ENCODE measurements at regions not wholly inside any gene's neighbourhood (a gene's known extent, or its start where the extent isn't known, plus 50 kb on each side); places are given as distances from the start of the nearest gene placed in this dataset.
"Not testable (repeated sequence)": the region's sequence is repeated elsewhere in the genome, so short reads cannot be mapped to it uniquely, and the experiment has no call there.

GRCh38 chr6:167412506-167412905, 87.6 kb downstream of the TTLL2 start:
- H3K36me3 Mint-ChIP-seq (ENCODE audit: low read depth): no peaks in the 10 kb centered on the region

GRCh38 chr6:167415441-167415961, 90.6 kb downstream of the TTLL2 start:
- H3K9me3 Mint-ChIP-seq (ENCODE audit: insufficient read depth): no peaks in the 10 kb centered on the region
- no peaks in the 10 kb centered on the region for H3K36me3 Mint-ChIP-seq (ENCODE audit: low read depth)
- DNase-seq (no peak), ATAC-seq (no peak)
- H3K27me3 Mint-ChIP-seq (ENCODE audit: low read depth): peaks cover 5% of the 10 kb centered on the region
- ChIA-PET POLR2A (no interaction called here), CTCF (no interaction called here)
- H3K4me1 Mint-ChIP-seq (ENCODE audit: low read depth): no peaks in the 10 kb centered on the region
- no peak overlapping the region for H3K4me3 Mint-ChIP-seq
- no peak overlapping the region for H3K27ac Mint-ChIP-seq

More at GRCh38 chr6:167412506-167412905, 87.6 kb downstream of the TTLL2 start:
- H3K9me3 Mint-ChIP-seq (ENCODE audit: insufficient read depth): no peaks in the 10 kb centered on the region
- peaks cover 4% of the 10 kb centered on the region for H3K27me3 Mint-ChIP-seq (ENCODE audit: low read depth)
- no peaks in the 10 kb centered on the region for H3K4me1 Mint-ChIP-seq (ENCODE audit: low read depth)
- DNase-seq (no peak), ATAC-seq (no peak)
- H3K27ac Mint-ChIP-seq: no peak overlapping the region
- ChIA-PET CTCF (no interaction called here), POLR2A (no interaction called here)
- no peak overlapping the region for H3K4me3 Mint-ChIP-seq

- no peaks in the 10 kb centered on the region for H3K36me3 Mint-ChIP-seq (ENCODE audit: low read depth)
- H3K4me1 Mint-ChIP-seq (ENCODE audit: low read depth): no peaks in the 10 kb centered on the region
- H3K27ac Mint-ChIP-seq: no peak overlapping the region
- DNase-seq (no peak), ATAC-seq (no peak)
- ChIA-PET CTCF (interaction anchor here (0.6 kb wide), 1 partner anchor 463 kb away, joined by 3 read pairs; no protein-coding TSS in a partner anchor), POLR2A (no interaction called here)
- H3K9me3 Mint-ChIP-seq (ENCODE audit: insufficient read depth): no peaks in the 10 kb centered on the region
- peaks cover 5% of the 10 kb centered on the region for H3K27me3 Mint-ChIP-seq (ENCODE audit: low read depth)
- no peak overlapping the region for H3K4me3 Mint-ChIP-seq
Observed at GRCh38 chr6:167416676-167417430, 92.0 kb downstream of the TTLL2 start.

GRCh38 chr6:167420177-167420576, 95.3 kb downstream of the TTLL2 start:
- CTCF ChIA-PET: no interaction called here
- DNase-seq: no peak
- H3K27me3 Mint-ChIP-seq (ENCODE audit: low read depth): peaks cover 5% of the 10 kb centered on the region
- no peaks in the 10 kb centered on the region for H3K36me3 Mint-ChIP-seq (ENCODE audit: low read depth)
- no peak overlapping the region for H3K27ac Mint-ChIP-seq
- no peaks in the 10 kb centered on the region for H3K9me3 Mint-ChIP-seq (ENCODE audit: insufficient read depth)
- POLR2A ChIA-PET: no interaction called here
- H3K4me3 Mint-ChIP-seq: no peak overlapping the region
- no peak for ATAC-seq
- H3K4me1 Mint-ChIP-seq (ENCODE audit: low read depth): no peaks in the 10 kb centered on the region

GRCh38 chr6:167420858-167421766, 96.2 kb downstream of the TTLL2 start:
- no peaks in the 10 kb centered on the region for H3K4me1 Mint-ChIP-seq (ENCODE audit: low read depth)
- POLR2A ChIA-PET: no interaction called here
- DNase-seq (no peak), ATAC-seq (no peak)
- H3K36me3 Mint-ChIP-seq (ENCODE audit: low read depth): no peaks in the 10 kb centered on the region
- peaks cover 5% of the 10 kb centered on the region for H3K27me3 Mint-ChIP-seq (ENCODE audit: low read depth)
- no peaks in the 10 kb centered on the region for H3K9me3 Mint-ChIP-seq (ENCODE audit: insufficient read depth)
- CTCF ChIA-PET: no interaction called here
- no peak overlapping the region for H3K4me3 Mint-ChIP-seq
- no peak overlapping the region for H3K27ac Mint-ChIP-seq

GRCh38 chr6:167421944-167422343, 97.1 kb downstream of the TTLL2 start:
- POLR2A ChIA-PET; H3K9me3 Mint-ChIP-seq (ENCODE audit: insufficient read depth); H3K27ac Mint-ChIP-seq; H3K36me3 Mint-ChIP-seq (ENCODE audit: low read depth); CTCF ChIA-PET; ATAC-seq; H3K4me3 Mint-ChIP-seq; DNase-seq; H3K27me3 Mint-ChIP-seq (ENCODE audit: low read depth); H3K4me1 Mint-ChIP-seq (ENCODE audit: low read depth): not testable (repeated sequence)

- Mint-ChIP-seq H3K4me1 (ENCODE audit: low read depth) (no peaks in the 10 kb centered on the region), H3K4me3 (no peak overlapping the region), H3K36me3 (ENCODE audit: low read depth) (no peaks in the 10 kb centered on the region), H3K27me3 (ENCODE audit: low read depth) (peaks cover 4% of the 10 kb centered on the region), H3K27ac (no peak overlapping the region), H3K9me3 (ENCODE audit: insufficient read depth) (no peaks in the 10 kb centered on the region)
- CTCF ChIA-PET: no interaction called here
- no peak for ATAC-seq
- POLR2A ChIA-PET: no interaction called here
- DNase-seq: no peak
Observed at GRCh38 chr6:167422934-167423333, 98.0 kb downstream of the TTLL2 start.

- Mint-ChIP-seq H3K27ac (no peak overlapping the region), H3K4me1 (ENCODE audit: low read depth) (no peaks in the 10 kb centered on the region), H3K36me3 (ENCODE audit: low read depth) (no peaks in the 10 kb centered on the region), H3K9me3 (ENCODE audit: insufficient read depth) (no peaks in the 10 kb centered on the region), H3K27me3 (ENCODE audit: low read depth) (peaks cover 3% of the 10 kb centered on the region), H3K4me3 (no peak overlapping the region)
- DNase-seq (no peak), ATAC-seq (no peak)
- ChIA-PET CTCF (no interaction called here), POLR2A (no interaction called here)
Observed at GRCh38 chr6:167424060-167424673, 99.3 kb downstream of the TTLL2 start.

- ATAC-seq (no peak), DNase-seq (no peak)
- H3K36me3 Mint-ChIP-seq (ENCODE audit: low read depth): no peaks in the 10 kb centered on the region
- no peaks in the 10 kb centered on the region for H3K9me3 Mint-ChIP-seq (ENCODE audit: insufficient read depth)
- H3K27me3 Mint-ChIP-seq (ENCODE audit: low read depth): peaks cover 3% of the 10 kb centered on the region
- POLR2A ChIA-PET: no interaction called here
- CTCF ChIA-PET: no interaction called here
- H3K4me1 Mint-ChIP-seq (ENCODE audit: low read depth): no peaks in the 10 kb centered on the region
- no peak overlapping the region for H3K27ac Mint-ChIP-seq
- no peak overlapping the region for H3K4me3 Mint-ChIP-seq
Observed at GRCh38 chr6:167424700-167425099, 99.8 kb downstream of the TTLL2 start.

- no peak overlapping the region for H3K27ac Mint-ChIP-seq
- ChIA-PET CTCF (no interaction called here), POLR2A (no interaction called here)
Observed at GRCh38 chr6:167426084-167426483, 101.2 kb downstream of the TTLL2 start.

GRCh38 chr6:167426651-167427050, 101.8 kb downstream of the TTLL2 start:
- H3K4me3 Mint-ChIP-seq: no peak overlapping the region
- no peaks in the 10 kb centered on the region for H3K9me3 Mint-ChIP-seq (ENCODE audit: insufficient read depth)
- H3K4me1 Mint-ChIP-seq (ENCODE audit: low read depth): no peaks in the 10 kb centered on the region
- ATAC-seq: no peak
- peaks cover 3% of the 10 kb centered on the region for H3K27me3 Mint-ChIP-seq (ENCODE audit: low read depth)
- no peaks in the 10 kb centered on the region for H3K36me3 Mint-ChIP-seq (ENCODE audit: low read depth)
- ChIA-PET POLR2A (no interaction called here), CTCF (no interaction called here)
- H3K27ac Mint-ChIP-seq: no peak overlapping the region
- DNase-seq: no peak

More at GRCh38 chr6:167426084-167426483, 101.2 kb downstream of the TTLL2 start:
- Mint-ChIP-seq H3K36me3 (ENCODE audit: low read depth) (no peaks in the 10 kb centered on the region), H3K4me1 (ENCODE audit: low read depth) (no peaks in the 10 kb centered on the region), H3K27me3 (ENCODE audit: low read depth) (peaks cover 3% of the 10 kb centered on the region), H3K4me3 (no peak overlapping the region), H3K9me3 (ENCODE audit: insufficient read depth) (no peaks in the 10 kb centered on the region)
- no peak for ATAC-seq
- DNase-seq: no peak
